ENCODE measurements at regions not wholly inside any gene's neighbourhood (a gene's known extent, or its start where the extent isn't known, plus 50 kb on each side); places are given as distances from the start of the nearest gene placed in this dataset.

DNA sequence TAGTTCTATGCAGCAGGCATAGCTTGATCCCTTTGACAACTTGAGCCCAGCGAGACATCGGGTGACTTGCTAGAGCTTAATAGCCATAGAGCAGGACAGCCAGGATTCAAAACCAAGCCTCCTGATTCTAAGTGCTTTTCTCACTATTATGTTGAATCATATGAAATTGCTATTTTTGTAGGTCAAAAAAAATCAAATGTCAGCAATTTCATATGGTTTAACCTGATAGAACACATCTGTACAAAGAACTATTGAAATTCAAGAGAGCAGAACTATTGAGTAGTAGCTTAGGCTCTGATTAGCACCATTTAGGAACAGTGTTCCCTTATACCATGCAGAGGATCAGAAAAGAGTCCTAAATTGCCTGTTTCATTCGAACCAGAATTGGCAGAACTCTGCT is 132.0 kb downstream of the EMP1 start:
- TF ChIP-seq, protein P1, sequence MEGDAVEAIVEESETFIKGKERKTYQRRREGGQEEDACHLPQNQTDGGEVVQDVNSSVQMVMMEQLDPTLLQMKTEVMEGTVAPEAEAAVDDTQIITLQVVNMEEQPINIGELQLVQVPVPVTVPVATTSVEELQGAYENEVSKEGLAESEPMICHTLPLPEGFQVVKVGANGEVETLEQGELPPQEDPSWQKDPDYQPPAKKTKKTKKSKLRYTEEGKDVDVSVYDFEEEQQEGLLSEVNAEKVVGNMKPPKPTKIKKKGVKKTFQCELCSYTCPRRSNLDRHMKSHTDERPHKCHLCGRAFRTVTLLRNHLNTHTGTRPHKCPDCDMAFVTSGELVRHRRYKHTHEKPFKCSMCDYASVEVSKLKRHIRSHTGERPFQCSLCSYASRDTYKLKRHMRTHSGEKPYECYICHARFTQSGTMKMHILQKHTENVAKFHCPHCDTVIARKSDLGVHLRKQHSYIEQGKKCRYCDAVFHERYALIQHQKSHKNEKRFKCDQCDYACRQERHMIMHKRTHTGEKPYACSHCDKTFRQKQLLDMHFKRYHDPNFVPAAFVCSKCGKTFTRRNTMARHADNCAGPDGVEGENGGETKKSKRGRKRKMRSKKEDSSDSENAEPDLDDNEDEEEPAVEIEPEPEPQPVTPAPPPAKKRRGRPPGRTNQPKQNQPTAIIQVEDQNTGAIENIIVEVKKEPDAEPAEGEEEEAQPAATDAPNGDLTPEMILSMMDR (IDR thresholded peaks at IDR 0.05; ENCODE audit: low read length), result no peak
- TF ChIP-seq EZH2 (IDR thresholded peaks at IDR 0.05; ENCODE audit: borderline replicate concordance, low read length), result no peak

Data from OCI-LY1 (cell line).